GM04504 (cell line): ENCODE measurements at regions not wholly inside any gene's neighbourhood (a gene's known extent, or its start where the extent isn't known, plus 50 kb on each side); places are given as distances from the start of the nearest gene placed in this dataset.

Source experiments
- DNase-seq: peaks from one replicate; pipeline ENCODE4 v3.0.0-alpha.2; 2012; ENCODE audit warnings: low read depth

- DNase-seq, result no peak
These were observed 63.4 kb upstream of the SPTBN1 start for GRCh38 chr2:54392555-54393324.

- DNase-seq, result no peak
These were observed 61.7 kb upstream of the SPTBN1 start for GRCh38 chr2:54394392-54394791.

DNA sequence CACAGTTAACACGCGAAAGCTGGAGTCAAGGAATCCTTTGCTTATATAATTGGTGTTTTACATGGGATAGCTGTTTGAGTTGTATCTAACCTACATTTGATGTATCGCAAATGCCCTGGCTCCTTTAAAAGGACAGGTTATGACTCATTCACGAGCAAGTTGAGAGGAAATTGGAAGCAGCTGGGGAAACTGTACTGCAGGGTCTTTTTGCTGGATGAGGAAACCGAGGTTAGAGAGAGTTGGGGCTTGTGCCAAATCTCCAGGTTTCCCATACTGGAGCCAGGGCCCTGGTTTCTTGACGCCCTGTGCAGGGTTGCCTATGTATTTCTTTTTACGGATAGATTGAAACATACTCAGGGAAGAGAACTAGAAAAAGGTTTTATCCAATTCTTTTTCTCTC is 60.0 kb upstream of the SPTBN1 start:
- no peak for DNase-seq

- no peak for DNase-seq
These were observed 59.3 kb upstream of the SPTBN1 start for GRCh38 chr2:54396798-54397197.

GRCh38 chr2:54397426-54397825 is 58.7 kb upstream of the SPTBN1 start:
- no peak for DNase-seq

DNA sequence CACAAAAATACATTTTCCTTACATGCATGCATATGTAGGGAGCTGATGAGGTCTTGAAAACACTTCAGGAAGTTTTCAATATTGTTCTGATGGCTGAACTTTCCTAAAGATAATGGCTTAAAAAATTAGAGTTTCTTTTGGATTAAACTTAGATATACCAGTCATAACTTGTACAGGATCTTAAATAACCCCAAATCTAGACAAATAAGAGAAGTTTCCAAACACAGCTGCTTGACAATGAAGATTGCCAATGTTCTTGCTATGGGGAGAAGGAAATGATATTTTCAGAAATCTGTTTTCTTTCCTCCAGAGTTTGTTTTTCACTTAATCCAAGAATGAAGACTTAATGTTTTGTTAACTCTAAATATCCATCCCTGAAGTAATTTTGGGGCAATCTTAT is 54.6 kb upstream of the SPTBN1 start:
- DNase-seq, result no peak

- no peak for DNase-seq
These were observed 53.8 kb upstream of the SPTBN1 start for GRCh38 chr2:54402350-54402749.

DNA sequence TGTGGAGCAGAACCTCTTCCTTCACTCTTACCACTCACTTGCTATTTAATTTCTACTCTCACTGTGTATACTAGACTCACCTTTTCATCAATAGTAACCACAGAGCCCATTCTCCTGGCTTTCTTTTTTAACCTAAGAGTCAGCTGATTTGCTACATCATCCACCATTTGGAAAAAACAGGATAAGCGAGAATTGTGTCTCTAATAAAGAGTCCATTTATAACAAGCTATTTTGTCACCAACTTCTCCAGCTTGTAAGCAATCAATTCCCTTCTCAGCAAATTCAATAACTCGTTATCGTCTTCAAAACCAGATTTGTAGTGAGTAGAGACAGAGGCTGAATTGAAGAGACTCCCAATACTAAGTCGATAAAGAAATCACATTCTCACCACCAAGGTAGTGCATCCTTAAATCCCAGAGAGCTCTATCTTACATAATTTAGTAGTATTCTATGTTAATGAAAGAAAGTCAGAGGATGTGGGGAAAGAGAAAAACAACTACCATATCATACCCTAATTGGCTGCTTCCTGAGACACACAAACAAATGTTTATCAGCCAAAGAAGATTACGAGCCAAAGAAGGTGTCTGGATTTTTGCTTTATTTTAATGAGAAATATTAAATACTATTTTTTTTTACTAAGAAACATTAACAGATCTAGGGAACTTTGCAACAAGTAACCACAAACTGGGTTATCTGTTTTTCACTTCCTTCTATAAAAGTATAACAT is 52.5 kb upstream of the SPTBN1 start:
- no peak for DNase-seq

GRCh38 chr2:54404270-54404669 is 51.9 kb upstream of the SPTBN1 start:
- no peak for DNase-seq

- no peak for DNase-seq
These were observed 50.1 kb upstream of the SPTBN1 start for GRCh38 chr2:54406031-54406430.
